Daoy (cell line): ENCODE measurements at regions not wholly inside any gene's neighbourhood (a gene's known extent, or its start where the extent isn't known, plus 50 kb on each side); places are given as distances from the start of the nearest gene placed in this dataset.
"Not testable (repeated sequence)": the region's sequence is repeated elsewhere in the genome, so short reads cannot be mapped to it uniquely, and the experiment has no call there.

Experiments
- DNase-seq: peaks from one replicate; pipeline ENCODE4 v3.0.0-alpha.2; 2015; ENCODE audit warnings: low read depth

DNA sequence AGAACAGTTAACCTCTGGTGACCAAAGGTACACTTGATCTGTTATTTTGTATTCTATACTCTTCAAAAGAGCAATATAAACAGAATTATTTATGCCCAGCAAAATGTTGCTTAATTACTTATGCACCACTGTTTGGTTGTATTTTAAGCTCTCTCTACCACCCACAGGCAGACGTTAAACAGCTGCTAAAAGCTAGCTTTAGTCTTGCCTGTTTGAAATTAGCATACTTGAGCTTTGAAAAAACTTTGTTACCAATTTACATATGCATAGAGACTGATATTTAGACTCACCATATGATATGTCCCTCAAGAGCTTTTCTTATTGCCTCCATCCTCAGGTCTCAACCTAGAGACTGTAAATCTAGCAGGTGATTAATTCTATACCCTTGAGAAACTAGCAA is 426.9 kb downstream of the NR4A2 start:
- DNase-seq: no peak

DNA sequence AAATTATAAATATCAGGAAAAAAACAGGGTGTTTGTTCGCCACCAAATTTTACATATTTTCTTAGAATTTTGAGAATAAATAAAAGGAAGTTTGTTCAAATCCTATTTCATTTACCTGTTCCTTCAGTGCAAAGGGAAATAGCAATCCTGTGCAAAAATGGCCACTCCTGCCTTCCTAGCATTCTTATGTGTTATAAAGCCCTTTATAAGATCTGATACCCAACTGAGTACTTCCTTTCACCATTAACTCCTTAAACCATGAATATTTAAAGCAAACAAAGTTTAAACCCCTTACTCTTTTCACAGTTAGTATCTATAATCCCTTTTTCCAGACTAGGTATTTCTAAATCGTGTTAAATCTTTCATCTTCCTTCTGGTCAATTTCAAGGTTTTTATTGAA is 427.8 kb downstream of the NR4A2 start:
- no peak for DNase-seq

DNA sequence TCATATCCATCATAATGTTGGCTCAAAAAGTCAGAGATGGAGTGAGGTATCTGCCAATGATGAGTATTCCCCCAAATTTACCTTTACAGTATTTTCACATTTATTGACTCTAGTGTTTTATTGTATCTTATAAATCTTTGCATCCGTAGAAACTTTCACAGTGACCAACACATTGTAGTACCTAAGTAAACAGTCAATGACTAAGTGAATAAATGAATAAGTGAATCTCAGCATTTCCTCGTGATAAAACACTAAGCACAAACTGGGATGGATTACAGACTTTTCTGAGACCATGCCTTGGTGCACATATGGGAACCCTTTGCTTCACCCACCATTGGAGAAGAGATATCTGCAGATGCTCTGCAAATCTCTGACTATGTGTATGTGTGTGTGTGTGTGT is 429.9 kb downstream of the NR4A2 start:
- no peak for DNase-seq

DNA sequence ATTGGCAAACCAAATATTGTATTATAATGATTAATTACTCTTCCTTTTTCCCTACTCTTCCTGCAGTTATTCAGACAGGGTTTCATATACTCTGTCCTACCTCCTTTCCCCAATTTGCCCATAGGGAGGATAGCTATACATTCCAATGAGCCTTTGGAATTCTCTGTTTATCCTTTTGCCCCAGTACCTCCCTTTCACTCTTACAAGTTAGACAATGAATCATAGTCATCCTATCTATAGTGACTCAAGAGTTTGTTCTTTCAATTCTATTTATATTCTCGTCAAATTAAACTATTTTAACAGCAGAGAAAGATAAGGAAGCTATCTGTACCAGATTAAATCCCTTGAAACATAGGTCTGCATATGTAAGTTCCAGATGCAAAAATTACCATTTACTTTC is 437.5 kb downstream of the NR4A2 start:
- DNase-seq: no peak

DNA sequence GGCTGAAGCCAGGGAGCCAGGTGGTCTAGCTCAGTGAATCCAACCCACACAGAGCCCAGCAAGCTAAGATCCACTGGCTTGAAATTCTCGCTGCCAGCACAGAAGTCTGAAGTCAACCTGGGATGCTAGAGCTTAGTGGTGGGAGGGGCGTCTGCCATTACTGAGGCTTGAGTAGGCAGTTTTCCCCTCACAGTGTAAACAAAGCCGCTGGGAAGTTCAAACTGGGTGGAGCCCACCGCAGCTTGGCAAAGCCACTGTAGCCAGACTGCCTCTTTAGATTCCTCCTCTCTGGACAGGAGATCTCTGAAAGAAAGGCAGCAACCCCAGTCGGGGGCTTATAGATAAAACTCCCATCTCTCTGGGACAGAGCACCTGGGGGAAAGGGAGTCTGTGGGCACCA is 452.1 kb downstream of the NR4A2 start:
- DNase-seq: not testable (repeated sequence)

DNA sequence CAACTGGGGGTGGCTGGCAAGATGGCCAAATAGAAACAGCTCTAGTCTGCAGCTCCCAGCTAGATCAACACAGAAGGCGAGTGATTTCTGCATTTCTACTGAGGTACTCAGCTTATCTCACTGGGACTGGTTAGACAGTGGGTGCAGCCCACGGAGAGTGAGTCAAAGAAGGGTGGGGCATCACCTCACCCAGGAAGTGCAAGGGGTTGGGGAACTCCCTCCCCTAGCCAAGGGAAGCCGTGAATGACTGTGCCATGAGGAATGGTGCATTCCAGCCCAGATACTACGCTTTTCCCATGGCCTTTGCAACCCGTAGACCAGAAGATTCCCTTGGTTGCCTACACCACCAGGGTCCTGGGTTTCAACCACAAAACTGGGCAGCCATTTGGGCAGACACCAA is 452.6 kb downstream of the NR4A2 start:
- not testable (repeated sequence) for DNase-seq

DNA sequence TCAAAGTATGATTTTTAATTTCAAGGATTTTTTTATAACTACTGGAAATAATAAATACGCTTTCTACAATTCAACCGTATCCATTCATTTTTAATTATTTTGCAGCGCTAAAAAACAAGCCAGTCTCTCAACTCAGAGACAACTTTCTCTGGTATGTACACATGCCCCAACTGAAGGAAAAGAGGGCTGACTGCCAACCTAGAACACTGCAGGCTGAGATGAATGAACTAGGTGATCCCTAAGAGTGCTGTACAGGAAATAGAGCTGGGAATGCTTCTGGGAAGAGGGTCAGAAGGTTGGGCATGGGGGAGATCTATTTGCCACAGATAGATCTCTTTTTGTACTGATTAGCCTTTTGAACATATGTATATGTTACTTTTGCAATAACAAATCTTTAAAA is 460.1 kb downstream of the NR4A2 start:
- no peak for DNase-seq

DNA sequence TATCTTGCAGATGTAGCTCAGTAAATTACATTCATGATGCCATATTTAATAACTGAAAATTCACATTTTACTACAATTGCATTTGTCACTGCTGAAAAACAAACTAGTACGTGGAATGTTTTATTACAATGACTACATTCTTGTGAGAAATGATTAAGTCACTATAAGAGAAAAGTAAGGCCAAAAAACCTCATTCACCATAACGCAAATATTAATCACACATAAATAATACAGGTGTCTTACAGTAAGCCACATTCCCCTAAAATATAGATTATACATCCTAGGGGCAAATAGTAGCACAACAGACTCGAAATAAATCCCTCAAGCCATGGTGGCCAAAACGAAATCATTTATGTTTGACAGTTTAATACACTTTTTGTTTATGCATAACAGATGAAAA is 460.6 kb downstream of the NR4A2 start:
- no peak for DNase-seq

DNA sequence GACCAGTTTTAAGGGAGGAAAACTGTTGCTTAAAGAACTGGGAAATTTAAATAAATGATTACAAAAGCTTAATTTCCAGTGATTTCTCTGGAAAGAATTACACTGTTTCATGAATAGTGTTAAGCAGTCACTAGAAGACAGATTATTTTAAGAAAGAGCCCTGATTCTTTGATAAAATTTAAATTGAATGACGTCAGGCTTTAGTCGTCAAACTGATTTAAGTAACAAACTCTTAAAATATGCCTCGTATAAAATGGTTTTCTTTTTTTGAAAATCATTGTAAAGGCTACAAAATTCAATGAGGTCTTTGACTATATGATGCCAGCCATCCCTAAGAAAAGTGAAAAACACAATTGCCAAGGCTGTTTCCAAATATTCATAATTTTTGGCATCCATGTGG is 465.0 kb downstream of the NR4A2 start:
- no peak for DNase-seq

DNA sequence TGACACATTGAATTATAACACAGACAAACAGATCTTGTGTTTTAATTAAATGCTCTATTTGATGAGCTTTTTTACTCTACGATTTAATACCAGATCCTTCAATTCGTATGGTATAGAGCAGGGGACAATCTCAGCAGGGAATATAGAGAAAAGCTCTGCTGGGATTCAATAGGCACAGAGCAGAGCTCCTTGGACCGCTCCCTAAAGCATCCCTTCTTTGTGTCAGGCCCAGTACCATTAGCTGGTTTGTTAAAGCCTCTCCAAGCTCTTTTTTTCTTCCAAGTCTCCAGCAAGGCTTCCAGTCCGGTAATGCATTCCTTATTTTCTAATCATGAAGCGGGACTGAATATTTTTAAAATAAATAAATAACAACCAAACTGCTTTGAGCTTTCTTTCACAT is 466.0 kb downstream of the NR4A2 start:
- no peak for DNase-seq

DNA sequence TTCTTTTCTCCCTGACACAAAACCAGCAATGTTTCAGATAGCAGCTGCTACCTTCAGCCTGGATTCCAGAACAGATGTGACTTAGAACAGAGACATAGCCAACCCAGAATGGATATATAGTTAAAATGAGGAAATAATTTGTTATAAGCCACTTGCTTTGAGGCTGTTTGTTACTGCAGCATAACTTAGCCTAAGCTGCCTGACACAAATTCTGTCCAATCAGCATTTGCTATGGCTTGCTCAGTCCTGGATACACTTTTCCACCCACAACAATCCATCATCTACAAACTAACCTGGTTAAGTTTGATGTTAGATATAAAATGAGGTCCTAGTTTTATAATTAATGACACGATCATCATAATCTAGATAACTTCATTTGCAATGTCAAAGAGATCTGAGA is 480.4 kb downstream of the NR4A2 start:
- DNase-seq: no peak

DNA sequence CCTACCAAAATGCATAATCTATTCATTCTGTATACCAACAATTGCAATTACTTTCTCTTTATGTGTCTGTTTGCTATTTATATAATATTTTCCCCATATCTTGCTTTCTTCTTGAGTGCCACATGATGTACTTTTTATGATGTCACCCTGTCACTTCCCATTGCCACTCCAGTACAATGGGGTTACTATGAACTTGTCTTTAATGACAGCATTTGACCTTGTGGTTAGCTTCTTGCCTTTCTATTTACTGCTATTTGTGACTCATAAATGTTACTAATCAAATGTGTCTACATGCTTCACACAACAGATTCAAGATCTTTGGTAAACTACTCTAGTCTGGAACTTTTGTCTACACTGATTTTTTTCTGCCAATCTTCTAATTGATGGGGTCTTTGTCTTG is 486.3 kb downstream of the NR4A2 start:
- DNase-seq: no peak

DNA sequence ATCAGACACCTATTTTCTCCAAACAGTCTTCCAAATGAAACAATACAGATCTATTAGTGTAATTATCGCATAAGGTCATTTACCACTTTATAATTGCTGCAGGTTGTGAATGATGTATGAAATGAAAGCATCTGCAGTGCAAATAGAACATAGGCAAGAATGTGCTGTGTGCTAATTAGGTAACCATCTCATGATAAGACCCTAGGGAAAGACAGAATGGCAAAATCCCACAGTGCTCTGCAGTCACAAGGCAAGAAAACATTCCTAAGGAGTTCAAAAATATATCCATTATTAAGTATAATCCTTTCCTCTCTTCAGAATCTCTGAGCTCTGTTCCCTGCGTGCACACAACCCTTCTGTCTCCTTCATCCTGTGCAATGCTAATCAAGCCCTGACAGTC is 488.1 kb downstream of the NR4A2 start:
- no peak for DNase-seq

DNA sequence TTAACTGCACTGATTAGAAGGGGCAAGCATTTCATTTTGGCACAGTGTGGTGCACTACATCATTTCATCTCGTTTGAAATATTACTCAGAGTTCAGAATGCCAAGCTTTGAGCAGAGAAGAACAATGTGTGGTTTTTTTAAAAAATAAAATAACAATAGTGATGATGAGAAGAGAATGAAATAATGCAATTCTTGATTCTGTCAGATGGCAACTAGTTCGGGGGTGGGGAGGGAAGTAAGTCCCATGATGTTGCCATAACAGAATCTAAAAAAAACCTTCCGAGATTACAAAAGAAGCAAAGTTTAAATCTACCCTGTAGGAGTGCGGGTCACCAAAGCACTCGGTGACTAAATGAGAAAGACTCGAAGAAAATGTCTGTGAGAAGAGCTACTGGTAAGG is 490.4 kb downstream of the NR4A2 start:
- DNase-seq: no peak

DNA sequence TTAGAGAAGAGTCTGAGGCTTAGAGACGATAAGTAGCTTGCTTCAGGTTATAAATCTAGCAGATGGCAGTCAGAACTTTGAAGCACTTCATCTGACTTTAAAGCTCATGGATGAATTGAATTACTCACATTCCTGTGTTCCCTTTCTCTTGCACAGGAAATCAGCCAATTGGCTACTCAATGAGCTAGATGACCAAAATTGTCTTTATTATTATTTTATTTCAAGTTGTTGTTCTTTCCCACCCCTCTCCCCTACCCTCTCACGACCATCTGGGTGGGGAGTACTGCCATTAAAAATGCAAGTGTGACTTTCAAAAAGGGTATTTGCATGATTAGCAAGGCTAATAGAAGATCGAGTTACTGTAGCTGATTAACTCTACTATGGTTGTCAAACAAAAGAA is 491.1 kb downstream of the NR4A2 start:
- DNase-seq: no peak

DNA sequence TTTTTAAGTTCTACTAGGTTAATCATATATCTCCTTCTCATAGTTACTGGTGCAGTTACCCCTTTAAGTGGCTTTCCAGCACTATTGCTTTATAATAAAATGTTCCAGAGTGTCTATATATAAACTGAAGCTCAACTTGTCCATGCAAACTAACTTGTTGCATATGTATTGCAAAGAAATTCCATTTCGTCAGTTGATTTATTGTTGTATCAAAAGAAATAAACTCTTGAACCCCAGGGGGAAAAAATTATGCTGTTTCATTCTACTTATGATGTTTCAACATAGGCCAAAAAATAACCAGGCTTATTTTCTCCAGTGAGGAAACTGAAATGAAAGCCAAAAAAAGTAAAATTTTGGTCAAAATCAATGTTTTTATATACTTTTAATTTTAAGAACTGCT is 491.9 kb downstream of the NR4A2 start:
- DNase-seq: no peak

DNA sequence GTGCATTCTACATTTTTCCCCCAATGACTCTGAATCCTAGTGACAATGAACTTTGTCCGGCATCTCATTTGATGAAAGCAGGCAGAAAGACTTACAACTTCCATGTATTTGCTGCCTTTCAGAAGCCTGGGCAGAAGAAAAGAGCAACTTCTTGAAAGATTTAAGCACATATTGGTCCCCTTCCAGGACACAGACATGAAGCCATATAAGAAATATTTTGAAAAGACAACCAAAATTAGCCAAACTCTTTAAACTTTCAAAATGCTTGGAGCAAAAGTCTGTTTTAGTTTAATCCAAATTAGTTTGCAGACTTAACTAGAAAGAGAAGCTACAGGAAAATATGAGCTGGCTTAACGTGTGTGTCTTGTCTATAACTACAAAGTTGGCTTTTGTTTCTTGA is 492.5 kb downstream of the NR4A2 start:
- no peak for DNase-seq

DNA sequence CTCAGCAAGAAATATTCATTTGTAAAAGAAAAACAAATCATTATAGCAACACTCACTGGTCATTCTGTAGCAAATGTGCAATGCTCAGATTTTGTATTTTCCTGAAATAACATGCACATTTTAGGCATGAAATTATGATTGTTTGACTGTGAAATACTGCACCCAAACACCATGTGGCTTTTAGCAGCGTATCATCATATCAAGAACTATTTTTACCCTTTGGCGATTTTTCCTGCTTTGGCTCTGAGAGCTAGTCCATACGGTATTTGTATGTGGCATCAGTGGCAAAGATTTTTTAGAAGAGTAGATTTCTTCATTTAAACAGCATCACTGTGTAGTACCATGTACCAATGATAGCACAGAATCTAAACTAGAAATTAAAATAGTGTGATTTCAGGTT is 493.1 kb downstream of the NR4A2 start:
- DNase-seq: no peak

DNA sequence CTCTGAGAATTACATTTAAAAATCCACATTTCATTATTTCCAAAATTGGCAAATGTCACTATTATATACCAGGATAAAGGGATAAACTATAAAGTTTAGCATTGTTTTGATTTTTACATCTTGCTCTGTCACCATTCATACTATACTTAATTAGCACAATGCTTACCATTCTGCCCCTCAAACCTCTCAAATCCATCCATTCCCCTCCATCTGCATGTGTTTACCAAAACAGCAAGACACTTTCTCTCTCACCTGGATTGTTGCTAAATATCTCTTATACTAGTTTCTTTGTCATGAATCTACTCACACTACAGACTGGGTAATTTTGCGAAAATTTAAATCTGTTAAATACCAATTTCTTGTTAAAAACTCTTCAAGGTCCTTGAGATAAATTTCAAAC is 496.1 kb downstream of the NR4A2 start:
- no peak for DNase-seq

DNA sequence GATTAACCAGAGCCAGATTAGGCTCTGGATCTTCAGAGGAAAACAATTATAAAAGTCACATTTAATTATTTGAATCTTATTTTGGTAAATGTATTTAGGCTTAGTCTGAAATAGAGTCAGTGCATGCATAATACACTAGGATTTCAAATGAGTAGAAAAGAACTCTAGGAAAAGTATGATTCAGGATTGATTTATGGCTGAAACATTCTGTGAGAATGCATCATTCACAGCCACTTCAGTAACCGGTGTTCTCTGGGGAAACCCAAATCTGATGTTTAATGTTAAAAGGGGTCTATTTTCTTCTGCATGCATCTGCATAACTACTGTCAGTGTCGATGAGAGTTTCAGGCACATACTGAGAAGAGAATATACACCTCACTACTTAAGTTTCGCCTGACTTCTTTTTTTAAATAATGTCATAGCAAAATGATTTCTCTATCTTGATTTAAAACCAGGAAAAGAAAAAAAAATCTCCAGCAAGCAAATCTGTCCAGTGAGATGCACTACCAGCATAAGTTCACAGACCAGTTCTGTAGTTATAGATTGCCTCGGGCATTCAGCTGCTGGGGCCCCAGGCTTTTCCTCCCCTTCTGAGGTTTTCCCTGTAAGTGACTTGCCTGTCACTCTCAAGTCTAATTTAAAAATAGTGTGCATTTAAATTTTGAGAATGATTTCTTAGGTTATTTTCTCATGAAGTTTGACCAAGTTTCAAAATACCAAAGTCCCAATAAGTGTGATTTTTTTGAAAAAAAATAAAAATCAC is 501.5 kb downstream of the NR4A2 start:
- DNase-seq: no peak

DNA sequence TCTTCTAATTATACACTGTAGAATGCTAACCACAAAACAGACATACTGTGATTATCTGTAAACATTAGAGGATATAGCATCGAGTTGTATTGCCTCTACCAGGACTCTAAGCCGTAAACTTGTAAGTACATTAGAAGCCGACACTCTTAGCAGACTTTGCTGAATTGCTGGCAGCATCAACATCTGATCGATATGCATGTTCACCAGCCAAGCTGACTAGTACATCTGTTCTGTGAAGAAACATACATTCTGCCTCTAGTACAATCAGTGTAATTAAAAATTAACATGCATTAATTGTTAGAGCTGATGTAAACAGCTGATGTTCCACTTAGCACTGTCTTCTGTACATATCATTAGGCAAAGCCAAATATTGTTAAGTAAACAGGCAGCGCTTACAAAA is 502.2 kb downstream of the NR4A2 start:
- DNase-seq: no peak

DNA sequence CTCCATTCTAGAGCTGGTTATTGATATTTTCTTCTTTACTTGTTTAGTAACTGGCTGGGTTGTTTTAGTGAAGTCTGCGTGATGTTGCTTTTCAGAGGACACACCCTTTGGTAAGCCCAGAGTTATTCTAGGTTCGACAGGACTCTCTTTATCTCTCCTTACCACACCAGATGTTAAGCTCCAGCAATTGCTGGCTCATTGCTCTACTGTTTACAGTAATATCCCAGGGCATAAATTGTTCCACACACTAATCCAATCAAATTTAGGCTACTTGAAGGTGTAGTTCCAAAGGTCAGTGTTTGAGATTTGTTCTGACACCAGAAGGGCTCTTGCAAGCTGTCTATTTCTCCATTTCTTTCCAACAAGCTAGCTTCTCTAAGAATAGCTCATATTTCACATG is 506.6 kb downstream of the NR4A2 start:
- no peak for DNase-seq

DNA sequence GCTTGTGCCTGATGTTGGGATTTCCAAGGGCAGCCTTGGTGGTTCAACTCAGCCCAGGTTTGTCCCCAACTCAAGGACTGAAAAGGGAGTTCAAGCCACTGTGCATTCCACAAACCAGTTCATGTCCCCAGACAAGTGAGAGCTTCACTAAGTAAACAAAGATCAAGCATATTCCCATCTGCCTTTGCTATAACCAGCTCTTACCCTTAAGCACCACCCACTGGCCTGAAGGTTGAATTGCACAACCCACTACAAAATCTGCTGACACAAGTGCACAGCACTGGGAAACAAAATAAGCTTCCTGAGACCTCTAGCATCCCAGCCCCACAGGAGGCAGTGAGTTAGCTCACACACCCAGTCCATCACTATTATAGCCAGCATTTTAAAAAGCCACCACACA is 516.7 kb downstream of the NR4A2 start:
- DNase-seq: no peak

DNA sequence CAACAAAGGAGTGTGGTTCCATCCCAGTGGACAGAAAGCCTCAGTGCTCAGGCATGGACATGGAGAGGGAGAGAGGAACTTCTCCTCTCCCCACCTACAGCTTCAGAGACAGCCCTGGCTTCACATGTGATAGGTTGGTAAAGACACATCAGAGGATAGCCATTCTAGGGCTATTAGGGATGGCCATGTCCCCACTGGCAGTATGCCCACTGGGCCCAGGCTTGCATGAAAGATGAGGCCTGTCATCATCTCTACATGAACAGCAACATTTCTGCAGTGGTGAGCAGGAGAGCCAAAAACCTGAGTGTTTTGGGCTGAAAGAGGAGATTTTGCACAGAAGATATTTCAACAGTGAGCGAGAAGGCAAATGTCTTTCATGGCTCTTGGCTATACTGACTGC is 517.2 kb downstream of the NR4A2 start:
- DNase-seq: no peak

DNA sequence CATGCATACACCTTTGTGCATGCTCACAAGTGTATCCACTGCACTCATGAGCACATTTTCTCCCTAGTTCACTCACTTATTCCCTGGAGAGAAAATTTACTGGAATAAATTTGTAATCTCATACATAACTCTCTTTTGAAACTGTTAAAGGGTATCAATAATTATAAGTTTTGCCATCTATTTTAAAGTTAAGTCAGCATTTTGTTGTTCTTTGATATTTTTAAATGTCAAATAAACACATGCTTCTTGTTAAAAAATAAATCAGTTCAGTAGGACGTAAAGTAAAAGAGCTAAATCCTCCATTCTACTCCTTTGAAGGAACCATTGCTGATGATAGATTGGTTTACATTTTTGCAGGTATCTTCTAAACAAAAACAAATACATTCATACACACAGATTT is 522.1 kb downstream of the NR4A2 start:
- no peak for DNase-seq
